ENCODE measurements at regions not wholly inside any gene's neighbourhood (a gene's known extent, or its start where the extent isn't known, plus 50 kb on each side); places are given as distances from the start of the nearest gene placed in this dataset.

GRCh38 chr1:229760478-229760996 lies 134.5 kb downstream of the URB2 start:
- DNase-seq (ENCODE audit: low read depth in 2 of 2) = no peak

GRCh38 chr1:229762891-229763290 lies 136.8 kb downstream of the URB2 start:
- DNase-seq (ENCODE audit: low read depth in 2 of 2) = no peak

DNA sequence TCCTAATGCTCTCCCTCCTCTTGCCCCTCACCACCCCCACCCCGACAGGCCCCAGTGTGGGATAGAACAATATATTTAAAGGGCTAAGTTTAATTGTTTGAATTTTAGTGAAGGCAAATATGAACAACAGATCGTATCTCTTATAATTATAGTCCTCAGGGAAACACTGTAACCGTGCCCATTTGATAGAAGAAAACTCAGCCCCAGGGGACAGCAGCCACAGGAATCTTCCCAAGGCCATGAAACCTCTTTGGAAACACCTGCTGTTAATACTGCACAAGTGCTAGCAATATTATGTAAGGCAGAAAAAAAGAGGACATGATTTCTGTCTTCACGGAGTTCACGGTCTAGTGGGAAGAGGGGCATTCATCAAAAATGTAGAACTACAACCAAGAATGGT lies 142.2 kb downstream of the URB2 start:
- no peak for DNase-seq (ENCODE audit: low read depth in 2 of 2)

DNA sequence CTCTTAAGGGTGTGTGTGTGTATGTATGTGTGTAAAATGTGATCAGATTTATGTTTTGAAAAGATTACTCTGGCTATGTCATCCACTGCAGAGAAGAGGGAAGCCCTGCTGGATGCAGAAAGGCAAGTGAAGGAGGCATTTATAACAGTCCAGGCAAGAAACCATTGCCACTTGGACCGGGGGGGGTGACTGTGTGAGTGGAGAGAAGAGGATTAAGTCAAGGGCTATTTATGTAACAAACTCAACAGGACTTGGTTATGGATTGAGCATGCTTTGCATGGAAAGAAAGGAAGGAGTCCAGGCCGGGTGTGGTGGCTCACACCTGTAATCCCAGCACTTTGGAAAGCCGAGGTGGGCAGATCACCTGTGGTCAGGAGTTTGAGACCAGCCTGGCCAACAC lies 143.0 kb downstream of the URB2 start:
- DNase-seq (ENCODE audit: low read depth in 2 of 2) = no peak

GRCh38 chr1:229769809-229770208 lies 143.8 kb downstream of the URB2 start:
- DNase-seq (ENCODE audit: low read depth in 2 of 2) = no peak

GRCh38 chr1:229778794-229779193 lies 152.7 kb downstream of the URB2 start:
- DNase-seq (ENCODE audit: low read depth in 2 of 2) = no peak

GRCh38 chr1:229781453-229781852 lies 155.4 kb downstream of the URB2 start:
- no peak for DNase-seq (ENCODE audit: low read depth in 2 of 2)

GRCh38 chr1:229782469-229782868 lies 156.4 kb downstream of the URB2 start:
- no peak for DNase-seq (ENCODE audit: low read depth in 2 of 2)

DNA sequence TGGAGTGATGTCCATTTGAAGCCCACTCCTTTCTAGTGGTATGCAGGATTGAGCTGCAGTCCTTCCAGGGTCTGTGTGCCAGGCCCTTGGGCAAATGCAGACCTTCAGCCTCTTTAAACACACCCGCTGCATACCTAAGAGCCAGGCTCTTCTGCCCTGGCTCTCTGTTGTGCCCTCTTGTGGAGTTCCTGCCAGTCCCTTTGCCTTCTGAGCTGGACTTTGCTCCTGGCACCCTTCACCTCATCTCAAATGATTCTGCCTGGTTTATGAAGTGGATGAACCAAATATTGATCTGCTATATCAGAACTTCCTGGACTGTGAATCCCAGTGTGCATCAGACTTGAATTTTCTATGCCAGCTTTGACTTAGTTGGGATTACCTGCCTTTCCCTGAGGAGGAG lies 158.8 kb downstream of the URB2 start:
- DNase-seq (ENCODE audit: low read depth in 2 of 2) = no peak

DNA sequence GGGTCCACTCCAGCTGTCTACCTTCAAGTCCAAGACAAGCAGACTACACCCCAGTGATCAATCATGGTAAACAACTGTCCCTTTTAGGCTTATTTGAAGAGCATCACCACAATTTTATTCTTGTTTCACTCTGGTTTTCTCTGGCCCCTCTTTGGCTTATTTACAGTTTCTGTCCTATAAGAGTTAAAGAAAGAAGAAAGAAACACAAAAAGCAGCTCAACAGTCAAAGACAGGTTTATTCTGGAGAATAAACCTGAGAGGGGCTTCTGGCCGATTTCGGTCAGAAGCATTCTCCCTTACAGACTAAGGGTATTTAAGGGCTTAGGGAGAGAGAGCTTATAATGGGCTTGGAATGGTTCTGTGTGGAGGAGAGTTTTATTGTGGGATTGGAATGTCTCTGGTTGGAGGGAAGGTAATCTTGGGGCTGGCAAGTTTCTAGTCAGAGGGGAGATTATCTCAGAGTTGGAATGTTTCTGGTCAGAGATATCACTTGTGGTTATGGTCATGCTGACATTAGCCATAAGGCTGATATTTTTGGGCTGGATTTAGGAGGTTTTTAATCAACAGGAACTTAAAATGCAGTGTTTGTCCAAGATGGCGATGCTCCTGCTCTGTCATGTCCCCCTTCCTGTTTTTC lies 161.0 kb downstream of the URB2 start:
- no peak for DNase-seq (ENCODE audit: low read depth in 2 of 2)

DNA sequence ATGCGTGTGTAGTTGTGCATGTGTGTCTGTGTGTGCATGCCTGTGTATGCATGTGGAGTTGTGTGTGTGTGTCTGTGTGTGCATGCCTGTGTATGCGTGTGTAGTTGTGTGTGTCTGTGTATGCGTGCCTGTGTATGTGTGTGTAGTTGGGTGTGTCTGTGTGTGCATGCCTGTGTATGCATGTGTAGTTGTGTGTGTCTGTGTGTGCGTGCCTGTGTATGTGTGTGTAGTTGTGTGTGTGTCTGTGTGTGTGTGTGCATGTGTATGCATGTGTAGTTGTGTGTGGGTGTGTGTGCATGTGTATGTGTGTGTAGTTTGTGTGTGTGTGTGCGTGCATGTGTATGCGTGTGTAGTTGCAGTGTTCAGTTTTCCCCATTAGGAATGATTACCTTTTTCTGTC lies 162.0 kb downstream of the URB2 start:
- no peak for DNase-seq (ENCODE audit: low read depth in 2 of 2)

GRCh38 chr1:229792012-229792975 lies 166.2 kb downstream of the URB2 start:
- DNase-seq (ENCODE audit: low read depth in 2 of 2) = no peak

DNA sequence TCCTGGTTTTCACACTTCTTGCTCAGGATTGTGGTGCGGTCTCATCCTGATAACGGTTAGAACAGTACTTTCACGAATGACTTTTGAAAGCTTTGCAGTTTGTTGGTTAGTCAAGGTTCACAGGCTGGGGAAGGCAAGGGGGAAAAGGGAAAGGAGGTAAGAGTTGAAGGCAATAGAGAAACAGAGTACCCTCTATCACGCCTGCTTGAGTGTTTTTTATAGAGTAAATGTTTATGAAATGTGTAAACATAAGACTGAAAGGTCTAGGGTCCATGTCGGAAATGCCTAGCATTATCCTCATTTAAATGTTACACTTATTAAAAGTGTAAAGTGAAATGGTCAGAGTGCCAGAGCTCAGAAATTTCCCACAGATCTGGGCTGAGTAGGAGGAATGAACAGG lies 167.4 kb downstream of the URB2 start:
- no peak for DNase-seq (ENCODE audit: low read depth in 2 of 2)

DNA sequence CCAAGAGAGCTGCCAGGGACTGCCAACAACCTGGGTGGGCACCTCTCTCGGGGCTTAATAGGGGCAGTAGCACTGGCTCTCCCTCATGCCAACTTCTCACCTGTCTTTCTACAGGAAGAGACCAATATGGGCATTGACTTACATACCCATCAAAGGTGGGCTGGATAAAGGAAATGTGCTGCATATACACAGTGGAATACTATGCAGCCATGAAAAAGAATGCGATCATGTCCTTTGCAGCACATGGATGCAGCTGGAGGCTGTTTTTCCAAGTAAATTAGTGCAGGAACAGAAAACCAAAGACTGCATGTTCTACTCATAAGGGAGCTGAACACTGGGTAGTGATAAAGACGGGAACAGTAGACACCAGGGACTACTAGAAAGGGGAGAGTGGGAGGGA lies 172.5 kb downstream of the URB2 start:
- no peak for DNase-seq (ENCODE audit: low read depth in 2 of 2)

DNA sequence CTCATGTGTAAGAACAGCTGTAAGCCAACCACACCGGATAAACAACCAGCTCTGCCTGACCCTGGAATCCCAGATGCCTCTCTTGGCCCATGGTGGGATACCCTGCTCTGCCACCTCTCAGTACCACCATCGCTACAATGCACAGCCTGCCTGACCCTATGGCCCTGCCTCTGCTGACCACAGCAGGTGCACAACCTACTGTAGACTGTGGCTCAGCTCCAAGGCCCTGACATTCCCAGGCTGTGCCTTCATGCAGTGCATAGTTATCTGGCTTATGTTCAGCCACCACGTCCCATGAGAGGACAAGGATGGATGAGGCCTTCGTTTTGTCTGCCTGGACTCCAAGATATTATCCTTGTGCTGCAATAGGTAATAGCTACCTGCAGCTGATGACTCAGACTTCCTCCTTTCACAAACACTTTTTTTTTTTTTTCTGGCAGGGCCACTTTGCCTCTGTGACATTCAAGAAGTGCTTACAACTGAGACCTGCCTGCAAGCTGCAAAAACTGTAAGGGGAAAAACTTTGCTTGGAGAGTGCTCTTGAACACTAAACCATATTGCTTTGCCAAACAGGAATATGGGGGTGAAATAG lies 177.7 kb downstream of the URB2 start:
- DNase-seq (ENCODE audit: low read depth in 2 of 2) = no peak

DNA sequence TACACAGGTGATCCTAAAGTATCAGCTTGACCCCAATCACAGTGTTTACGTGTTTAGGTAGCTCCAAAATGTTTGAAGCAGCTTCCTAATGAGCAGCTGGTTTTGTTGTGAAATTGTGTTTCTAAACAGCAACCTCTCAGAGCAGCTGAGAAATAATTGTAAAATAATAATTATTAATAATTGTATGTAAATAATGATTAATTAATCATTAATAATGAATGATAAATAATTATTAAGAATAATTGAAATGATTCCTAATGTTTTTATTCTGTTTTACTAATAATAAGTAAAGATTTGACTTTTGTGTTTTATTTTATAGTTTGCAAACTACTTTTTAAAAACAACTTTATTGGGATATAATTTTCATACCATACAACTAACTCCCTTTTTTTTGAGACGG lies 182.2 kb downstream of the URB2 start:
- DNase-seq (ENCODE audit: low read depth in 2 of 2) = no peak

GRCh38 chr1:229810140-229810539 lies 184.1 kb downstream of the URB2 start:
- DNase-seq (ENCODE audit: low read depth in 2 of 2) = no peak

DNA sequence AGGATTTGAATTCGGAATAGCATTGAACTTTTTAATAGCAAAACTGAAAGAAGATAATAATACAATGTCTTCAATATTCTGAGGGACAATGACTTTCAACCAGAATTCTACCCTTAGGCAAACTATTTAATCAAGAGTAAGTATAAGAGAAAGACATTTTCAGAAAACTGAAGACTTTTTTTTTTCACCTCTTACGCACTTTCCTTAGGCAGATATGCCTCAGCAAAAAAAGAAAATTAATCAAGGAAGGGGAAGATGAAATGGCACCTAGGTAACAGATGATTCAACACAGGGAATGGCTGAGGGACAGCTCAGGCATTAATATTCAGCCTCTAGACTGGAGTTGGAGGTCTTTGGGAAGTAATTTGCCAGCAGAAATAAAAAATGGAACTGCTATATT lies 184.9 kb downstream of the URB2 start:
- no peak for DNase-seq (ENCODE audit: low read depth in 2 of 2)

DNA sequence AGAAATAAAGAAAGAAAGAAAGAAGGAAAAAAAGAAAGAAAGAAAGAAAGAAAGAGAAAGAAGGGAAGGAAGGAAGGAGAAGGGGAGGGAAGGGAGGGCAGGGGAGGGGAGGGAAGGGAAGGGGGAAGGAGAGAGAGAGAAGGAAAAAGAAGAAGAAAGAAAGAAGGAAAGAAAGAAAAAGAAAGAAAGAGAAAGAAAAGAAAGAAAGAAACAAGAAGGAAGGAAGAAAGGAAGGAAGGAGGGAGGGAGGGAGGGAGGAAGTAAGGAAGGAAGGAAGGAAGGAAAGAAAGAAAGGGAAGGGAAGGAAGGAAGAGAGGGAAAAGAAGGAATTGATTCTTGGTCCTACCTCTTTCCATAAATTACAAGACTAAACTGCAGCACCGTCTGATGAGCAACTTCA lies 186.1 kb downstream of the URB2 start:
- no peak for DNase-seq (ENCODE audit: low read depth in 2 of 2)

DNA sequence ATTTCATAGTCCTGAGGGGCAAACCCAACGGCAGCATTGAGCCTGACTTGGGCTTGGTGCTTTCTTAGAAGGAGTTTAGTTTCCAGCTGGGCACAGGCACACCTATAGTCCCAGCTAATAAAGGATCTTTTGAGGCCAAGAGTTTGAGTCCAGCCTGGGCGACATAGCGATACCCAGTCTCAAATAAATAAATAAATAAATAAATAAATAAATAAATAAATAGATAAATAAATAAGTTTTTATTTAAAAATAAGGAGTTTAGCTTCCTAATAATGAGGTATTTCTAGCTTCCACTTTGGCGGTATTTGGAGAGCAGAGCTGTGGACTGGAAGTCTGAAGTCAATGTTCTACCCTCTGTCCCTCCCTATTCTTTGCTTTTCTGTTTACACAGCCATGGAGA lies 186.6 kb downstream of the URB2 start:
- DNase-seq (ENCODE audit: low read depth in 2 of 2) = no peak

DNA sequence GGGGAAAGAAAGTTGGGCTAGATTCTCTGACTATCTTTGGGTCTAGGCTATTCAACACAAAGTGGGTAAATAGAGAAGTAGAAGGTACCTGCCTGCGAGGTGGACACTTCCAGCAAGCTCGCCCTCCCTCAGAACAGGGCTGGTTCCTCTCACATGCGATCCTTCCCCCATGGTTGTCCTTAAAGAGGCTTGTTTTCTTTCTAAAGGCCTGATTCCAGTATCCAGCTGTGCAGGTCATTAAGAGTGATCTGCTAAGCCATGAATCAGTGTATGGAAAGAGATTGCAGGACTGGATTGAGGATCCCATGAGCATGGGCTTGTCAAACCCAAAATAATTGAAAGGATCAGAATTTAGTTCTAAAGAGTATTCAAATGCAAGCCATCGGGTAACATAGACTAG lies 189.0 kb downstream of the URB2 start:
- no peak for DNase-seq (ENCODE audit: low read depth in 2 of 2)

GRCh38 chr1:229815961-229816360 lies 189.9 kb downstream of the URB2 start:
- DNase-seq (ENCODE audit: low read depth in 2 of 2) = no peak

GRCh38 chr1:229817936-229818335 lies 191.9 kb downstream of the URB2 start:
- DNase-seq (ENCODE audit: low read depth in 2 of 2) = no peak
